ENCODE measurements at regions not wholly inside any gene's neighbourhood (a gene's known extent, or its start where the extent isn't known, plus 50 kb on each side); places are given as distances from the start of the nearest gene placed in this dataset.

DNA sequence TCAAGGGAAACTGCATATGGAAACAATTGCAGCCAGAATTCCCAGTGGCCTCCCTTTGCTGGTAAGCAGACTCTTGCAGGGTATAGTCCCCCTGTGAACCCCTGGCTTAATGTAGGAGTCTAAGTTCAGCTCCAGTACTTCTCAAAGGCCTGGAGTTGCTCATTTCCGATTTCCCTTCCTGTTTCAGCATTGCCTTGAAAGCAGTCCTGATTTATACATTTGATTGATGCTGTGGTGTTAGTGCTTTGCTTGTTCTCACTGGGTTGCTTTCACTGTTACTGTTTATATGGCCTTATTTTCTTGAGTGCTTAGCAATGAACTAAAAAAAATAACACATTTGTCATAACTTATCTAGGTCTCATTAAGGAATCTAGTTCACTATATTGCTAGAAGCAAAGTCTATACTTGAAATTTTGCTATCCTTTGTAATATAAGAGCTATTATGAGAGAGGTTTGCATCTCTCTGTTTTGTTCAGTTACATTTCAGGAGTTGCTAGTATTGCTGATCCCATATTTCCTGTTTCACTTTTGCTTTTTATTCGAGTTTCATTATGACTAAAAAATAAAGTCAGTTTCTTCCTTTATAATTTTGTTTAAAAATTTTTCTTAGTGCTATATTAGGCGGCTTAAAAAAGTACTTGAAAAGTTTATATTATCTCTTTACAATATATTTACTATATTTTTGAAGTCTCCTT lies 122.4 kb upstream of the NMUR2 start:
- TF ChIP-seq CTCF (IDR thresholded peaks at IDR 0.05; ENCODE audit: insufficient read depth, low read length, poor library complexity, severe bottlenecking): no peak
- no peak for TF ChIP-seq EZH2phosphoT487 (conservative IDR thresholded peaks at IDR 0.05; ENCODE audit: low read length)

Data from SU-DHL-6 (cell line).